Esophagus muscularis mucosa (tissue), 4 donors: ENCODE measurements at regions not wholly inside any gene's neighbourhood (a gene's known extent, or its start where the extent isn't known, plus 50 kb on each side); places are given as distances from the start of the nearest gene placed in this dataset.

Experiments
- CTCF ChIP-seq, 3 experiments: fragments of 200-600 bp in 2 of 3; fragments of 450-650 bp in 1 of 3; sonication (generic) in 2 of 3; IDR thresholded peaks; one replicate each; pipeline ENCODE4 v1.5.1; 2017 to 2019; ENCODE audit warnings: antibody characterized with exemption in 3 of 3, mild to moderate bottlenecking in 2 of 3, moderate library complexity in 1 of 3
- EP300 ChIP-seq: sonication (generic); formaldehyde crosslinking; IDR thresholded peaks from one replicate; pipeline ENCODE4 v1.6.1; 2017; ENCODE audit warnings: antibody characterized with exemption
- POLR2A ChIP-seq: fragments of 450-650 bp; IDR thresholded peaks from one replicate; pipeline ENCODE4 v1.6.1; 2017; ENCODE audit warnings: antibody characterized with exemption, moderate library complexity, mild to moderate bottlenecking, low read depth
- POLR2AphosphoS5 ChIP-seq, 2 donors: sonication (generic); formaldehyde crosslinking; IDR thresholded peaks; one replicate each; pipeline ENCODE4 v1.6.1; 2017; ENCODE audit warnings: antibody characterized with exemption in 2 of 2

- TF ChIP-seq CTCF (IDR thresholded peaks at IDR 0.05) (no peak), POLR2A (no peak), POLR2AphosphoS5 (IDR thresholded peaks at IDR 0.05) (no peak), EP300 (no peak)
Measured at GRCh38 chr5:172540099-172540870, 86.0 kb upstream of the SH3PXD2B start.
